B cell (primary cell): ENCODE measurements at regions not wholly inside any gene's neighbourhood (a gene's known extent, or its start where the extent isn't known, plus 50 kb on each side); places are given as distances from the start of the nearest gene placed in this dataset.

ENCODE experiments used
- ATAC-seq: fragments of 200-7000 bp; cut with Tn5 transposase; one replicate; pipeline ENCODE4 v1.10.0; 2021; ENCODE audit warnings: low read depth, mild to moderate bottlenecking, moderate number of reproducible peaks, moderate library complexity
- CTCF ChIA-PET: fragments of 350-600 bp; sonication (Branson Sonifier 250); formaldehyde crosslinking; loops from one replicate; lab custom pipeline; 2021; ENCODE audit warnings: antibody characterized with exemption, inconsistent platforms; lab: Charles Lee
- POLR2A ChIA-PET: fragments of 350-600 bp; sonication (Branson Sonifier 250); formaldehyde crosslinking; loops from one replicate; lab custom pipeline; 2021; ENCODE audit warnings: antibody characterized with exemption; lab: Charles Lee
- DNase-seq: peaks from one replicate; pipeline ENCODE4 v3.0.0; 2013
- H2AFZ ChIP-seq: 2 replicates; pipeline ENCODE4 v1.6.1; 2012; ENCODE audit warnings: mild to moderate bottlenecking, low read depth, low read length; ENCODE audit not compliant: insufficient read depth, poor library complexity, severe bottlenecking
- H3K27ac ChIP-seq, 2 donors: 1 replicate in 1 of 2; 2 replicates in 1 of 2; pipeline ENCODE4 v1.5.1; 2012 to 2013; ENCODE audit warnings: low read length in 2 of 2, mild to moderate bottlenecking in 2 of 2, moderate library complexity in 1 of 2
- H3K27me3 ChIP-seq, 4 experiments: fragments of 200-600 bp in 1 of 4; sonication (generic) in 1 of 4; replicated peaks in 1 of 4; 1 replicate in 2 of 4; 2 replicates in 2 of 4; pipeline versions ENCODE4 v1.6.1 to v1.7.0; 2013 to 2016; ENCODE audit warnings: low read length in 3 of 4, mild to moderate bottlenecking in 2 of 4, mixed read lengths in 1 of 4, moderate library complexity in 1 of 4; ENCODE audit not compliant: insufficient read depth in 4 of 4, control insufficient read depth in 3 of 4; ENCODE audit errors: control extremely low read depth in 1 of 4
- H3K36me3 ChIP-seq, 2 experiments: replicated peaks in 1 of 2; 1 replicate in 1 of 2; 2 replicates in 1 of 2; pipeline versions ENCODE4 v1.6.1 to v1.7.1; 2013; ENCODE audit warnings: low read length in 1 of 2; ENCODE audit not compliant: insufficient read depth in 2 of 2, control insufficient read depth in 1 of 2; ENCODE audit errors: control extremely low read depth in 1 of 2, extremely low read depth in 1 of 2
- H3K4me1 ChIP-seq, 2 donors: fragments of 200-600 bp in 1 of 2; sonication (generic) in 1 of 2; 1 replicate in 1 of 2; 2 replicates in 1 of 2; pipeline versions ENCODE4 v1.5.1 to v1.6.1; 2013 to 2017; ENCODE audit warnings: low read length in 2 of 2; ENCODE audit not compliant: control insufficient read depth in 2 of 2, insufficient read depth in 2 of 2
- H3K4me2 ChIP-seq: replicated peaks from 2 replicates; pipeline ENCODE3; 2012; ENCODE audit warnings: mild to moderate bottlenecking, low read depth, low read length; ENCODE audit not compliant: poor library complexity, severe bottlenecking
- H3K4me3 ChIP-seq, 5 experiments: fragments of 200-600 bp in 1 of 5; sonication (generic) in 1 of 5; 1 replicate in 3 of 5; 2 replicates in 2 of 5; pipeline versions ENCODE4 v1.5.1 to v1.7.0; 2011 to 2016; ENCODE audit warnings: low read length in 4 of 5, mild to moderate bottlenecking in 4 of 5, low read depth in 2 of 5, control low read depth in 1 of 5, moderate library complexity in 1 of 5; ENCODE audit not compliant: insufficient read depth in 1 of 5; ENCODE audit errors: control extremely low read depth in 1 of 5, extremely low read depth in 1 of 5
- H3K79me2 ChIP-seq: fragments of 200-600 bp; sonication (generic); one replicate; pipeline ENCODE4 v1.6.0; 2016; ENCODE audit warnings: low read length; ENCODE audit not compliant: control insufficient read depth, insufficient read depth
- H3K9ac ChIP-seq: fragments of 200-600 bp; sonication (generic); 2 replicates; pipeline ENCODE4 v1.6.1; 2017; ENCODE audit warnings: mild to moderate bottlenecking, low read length, moderate library complexity
- H3K9me3 ChIP-seq, 3 donors: one replicate each; pipeline versions ENCODE4 v1.6.1 to v1.7.1; 2013; ENCODE audit warnings: low read length in 2 of 3; ENCODE audit not compliant: control insufficient read depth in 2 of 3, insufficient read depth in 1 of 3; ENCODE audit errors: control extremely low read depth in 1 of 3
- H4K20me1 ChIP-seq: 2 replicates; pipeline ENCODE4 v1.6.0; 2012; ENCODE audit warnings: mild to moderate bottlenecking, low read length; ENCODE audit not compliant: insufficient read depth, control insufficient read depth, poor library complexity, severe bottlenecking
- H3K27ac Mint-ChIP-seq: one replicate; pipeline ENCODE4 v1.8.0; 2021; ENCODE audit warnings: mixed read lengths
- H3K27me3 Mint-ChIP-seq: one replicate; pipeline ENCODE4 v1.8.0; 2021; ENCODE audit warnings: mixed read lengths
- H3K4me1 Mint-ChIP-seq: one replicate; pipeline ENCODE4 v1.8.0; 2021; ENCODE audit warnings: mixed read lengths
- H3K4me3 Mint-ChIP-seq: one replicate; pipeline ENCODE4 v1.8.0; 2021; ENCODE audit warnings: mixed read lengths
- H3K9me3 Mint-ChIP-seq: one replicate; pipeline ENCODE4 v1.8.0; 2022; ENCODE audit warnings: mixed read lengths; ENCODE audit not compliant: insufficient read depth
- EZH2 ChIP-seq: IDR thresholded peaks from 2 replicates; pipeline ENCODE4 v1.6.1; 2012; ENCODE audit warnings: borderline replicate concordance, low read depth, mild to moderate bottlenecking, moderate library complexity, low read length; ENCODE audit not compliant: insufficient read depth, poor library complexity, severe bottlenecking
- WGBS: methylation state at CpG from one replicate; pipeline ENCODE4 v1.1.5; 2013; ENCODE audit warnings: missing lambda C conversion rate; ENCODE audit not compliant: insufficient coverage; 5-methylcytosine and 5-hydroxymethylcytosine counted together
- intact Hi-C: fragments of 100-400 bp; cut with micrococcal nuclease; formaldehyde crosslinking; loops from one replicate; pipeline ENCODE4 v1.10.0; 2022
- TF ChIP-seq, protein P1 (sequence below): fragments of 200-600 bp; IDR thresholded peaks from one replicate; pipeline ENCODE4 v1.8.0; 2022; ENCODE audit warnings: antibody characterized with exemption, mild to moderate bottlenecking

DNA sequence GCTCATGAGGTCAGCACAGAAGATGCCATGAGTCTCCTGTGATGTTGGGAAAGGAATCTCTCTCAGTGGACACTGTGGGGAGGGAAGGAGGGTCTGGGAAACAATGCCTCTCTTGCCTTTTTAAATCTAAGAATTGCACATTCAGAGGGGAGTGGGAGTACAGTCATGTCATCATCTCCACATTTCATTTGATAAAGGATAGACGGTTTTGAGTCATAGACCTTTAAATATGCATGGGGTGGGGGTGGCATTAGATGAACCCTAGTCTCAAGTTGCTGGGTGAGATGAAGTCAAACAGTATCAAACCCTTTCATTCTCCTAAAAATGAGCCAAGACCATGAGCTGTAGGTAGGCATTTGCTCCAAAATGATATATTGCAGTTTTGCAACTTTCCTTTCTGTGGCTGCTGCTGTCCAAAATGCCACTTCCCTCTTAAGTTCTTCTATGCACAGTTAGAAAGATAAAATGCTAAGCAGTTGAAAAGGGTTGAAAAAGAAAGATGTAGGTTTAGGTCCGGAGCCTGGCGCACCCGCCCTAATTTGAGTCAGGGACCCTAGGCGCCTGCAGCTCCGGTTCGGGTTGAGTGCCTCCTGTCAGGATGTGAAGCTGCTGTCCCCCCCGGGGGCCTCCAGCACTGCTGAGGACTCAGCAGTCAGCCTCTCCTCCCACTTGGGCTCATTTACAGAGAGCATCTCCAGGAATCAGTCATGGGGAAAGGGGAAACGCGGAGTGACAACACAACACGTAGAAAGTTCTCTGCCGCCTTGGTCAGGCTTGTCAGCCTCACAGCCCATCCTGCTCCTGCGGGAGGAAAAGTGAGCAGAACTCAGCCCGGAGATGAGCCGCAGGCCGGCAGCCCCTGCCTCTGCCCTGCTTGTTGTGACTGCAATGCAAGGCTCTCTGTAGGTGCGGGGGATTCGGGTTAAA, 479.3 kb upstream of the RUNX1 start:
- H3K27me3 ChIP-seq, result no peaks in the 10 kb centered on the region
- H3K36me3 ChIP-seq, result no peaks in the 10 kb centered on the region
- H3K27ac ChIP-seq, result peak overlapping the region; percentile 81
- ChIA-PET CTCF (interaction anchor here (0.5 kb wide), 1 partner anchor 1170 kb away, joined by 3 read pairs; no protein-coding TSS in a partner anchor), POLR2A (no interaction called here)
- DNase-seq (peak; percentile 57), ATAC-seq (peak; percentile 68)
- Mint-ChIP-seq H3K4me1 (peaks cover 54% of the 10 kb centered on the region), H3K27me3 (no peaks in the 10 kb centered on the region), H3K9me3 (no peaks in the 10 kb centered on the region), H3K27ac (peak overlapping the region; percentile 93), H3K4me3 (peak overlapping the region; percentile 91)
- H3K79me2 ChIP-seq, result no peaks in the 10 kb centered on the region
- no peaks in the 10 kb centered on the region for H3K9me3 ChIP-seq
- H3K4me1 ChIP-seq, result peaks cover 43 to 45% of the 10 kb centered on the region in 2 donors
- no peaks in the 10 kb centered on the region for H4K20me1 ChIP-seq
- H3K4me3 ChIP-seq, result peak overlapping the region; percentile 50 to 74 (median 67)
- TF ChIP-seq, protein P1, sequence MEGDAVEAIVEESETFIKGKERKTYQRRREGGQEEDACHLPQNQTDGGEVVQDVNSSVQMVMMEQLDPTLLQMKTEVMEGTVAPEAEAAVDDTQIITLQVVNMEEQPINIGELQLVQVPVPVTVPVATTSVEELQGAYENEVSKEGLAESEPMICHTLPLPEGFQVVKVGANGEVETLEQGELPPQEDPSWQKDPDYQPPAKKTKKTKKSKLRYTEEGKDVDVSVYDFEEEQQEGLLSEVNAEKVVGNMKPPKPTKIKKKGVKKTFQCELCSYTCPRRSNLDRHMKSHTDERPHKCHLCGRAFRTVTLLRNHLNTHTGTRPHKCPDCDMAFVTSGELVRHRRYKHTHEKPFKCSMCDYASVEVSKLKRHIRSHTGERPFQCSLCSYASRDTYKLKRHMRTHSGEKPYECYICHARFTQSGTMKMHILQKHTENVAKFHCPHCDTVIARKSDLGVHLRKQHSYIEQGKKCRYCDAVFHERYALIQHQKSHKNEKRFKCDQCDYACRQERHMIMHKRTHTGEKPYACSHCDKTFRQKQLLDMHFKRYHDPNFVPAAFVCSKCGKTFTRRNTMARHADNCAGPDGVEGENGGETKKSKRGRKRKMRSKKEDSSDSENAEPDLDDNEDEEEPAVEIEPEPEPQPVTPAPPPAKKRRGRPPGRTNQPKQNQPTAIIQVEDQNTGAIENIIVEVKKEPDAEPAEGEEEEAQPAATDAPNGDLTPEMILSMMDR, result no peak
- no peak for TF ChIP-seq EZH2
- H2AFZ ChIP-seq, result peak overlapping the region; percentile 77
- intact Hi-C loops, result loop anchor here (5.0 to 10.0 kb wide), 2 partner anchors 91 to 644 kb away; no protein-coding TSS in a partner anchor
- WGBS, result 1% methylated on average over 12 of the region's 18 CpGs
- H3K4me2 ChIP-seq, result peak overlapping the region; percentile 88
- peak overlapping the region; percentile 70 for H3K9ac ChIP-seq

DNA sequence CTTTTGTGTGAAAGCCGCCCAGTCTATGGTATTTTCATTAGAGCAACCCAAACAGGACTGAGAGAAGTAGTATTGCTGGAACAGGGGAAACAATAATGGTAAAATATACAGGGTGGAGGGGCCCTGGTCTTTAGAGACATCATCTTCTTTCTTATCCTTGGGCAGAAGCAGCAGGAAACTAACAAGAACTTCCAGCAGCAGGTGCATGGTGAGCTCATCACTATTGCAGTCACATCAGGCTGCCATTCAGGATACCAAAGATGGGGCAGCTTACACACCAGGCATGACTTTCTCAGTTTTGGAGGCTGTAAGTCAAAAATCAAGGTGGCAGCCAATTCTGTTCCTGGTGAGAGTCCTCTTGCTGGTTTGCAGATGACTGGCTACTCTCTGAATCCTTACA, 478.3 kb upstream of the RUNX1 start:
- no peak for TF ChIP-seq EZH2
- TF ChIP-seq, protein P1, result no peak
- Histone ChIP-seq H3K36me3 (no peaks in the 10 kb centered on the region), H3K4me1 (peaks cover 43 to 45% of the 10 kb centered on the region in 2 donors), H3K4me2 (peak overlapping the region; percentile 88), H3K27ac (no peak overlapping the region), H3K4me3 (no peak overlapping the region), H3K79me2 (no peaks in the 10 kb centered on the region), H3K27me3 (no peaks in the 10 kb centered on the region), H3K9ac (no peak overlapping the region), H3K9me3 (no peaks in the 10 kb centered on the region), H4K20me1 (no peaks in the 10 kb centered on the region), H2AFZ (peak overlapping the region; percentile 77)
- no CpG with 5 or more reads among the region's 1 CpG for WGBS
- Mint-ChIP-seq H3K27ac (peak overlapping the region; percentile 93), H3K4me3 (no peak overlapping the region), H3K9me3 (no peaks in the 10 kb centered on the region), H3K27me3 (no peaks in the 10 kb centered on the region), H3K4me1 (peaks cover 54% of the 10 kb centered on the region)
- POLR2A ChIA-PET, result no interaction called here
- ATAC-seq (no peak), DNase-seq (no peak)
- CTCF ChIA-PET, result no interaction called here
- intact Hi-C loops, result loop anchor here (5.0 to 10.0 kb wide), 2 partner anchors 90 to 643 kb away; no protein-coding TSS in a partner anchor
